Smooth muscle cell (in vitro differentiated cells): ENCODE measurements at regions not wholly inside any gene's neighbourhood (a gene's known extent, or its start where the extent isn't known, plus 50 kb on each side); places are given as distances from the start of the nearest gene placed in this dataset.

ENCODE experiments used
- DNase-seq: peaks from one replicate; lab custom pipeline; 2025; ENCODE audit not compliant: unreplicated experiment; lab: John Stamatoyannopoulos, UW
- H2AFZ ChIP-seq: fragments of 200-600 bp; sonication (generic); 2 replicates; pipeline ENCODE4 v1.6.0; 2016; ENCODE audit warnings: antibody characterized with exemption, low read depth, mild to moderate bottlenecking
- H3F3A ChIP-seq: fragments of 200-600 bp; sonication (generic); 2 replicates; pipeline ENCODE4 v1.6.0; 2017; ENCODE audit warnings: antibody characterized with exemption, low read depth
- H3K27ac ChIP-seq: fragments of 200-600 bp; sonication (generic); 2 replicates; pipeline ENCODE4 v1.5.1; 2016; ENCODE audit warnings: low read depth, mild to moderate bottlenecking
- H3K27me3 ChIP-seq: fragments of 200-600 bp; sonication (generic); 2 replicates; pipeline ENCODE4 v1.6.1; 2016; ENCODE audit warnings: low read depth, mild to moderate bottlenecking
- H3K36me3 ChIP-seq: fragments of 200-600 bp; sonication (generic); 2 replicates; pipeline ENCODE4 v1.5.1; 2016; ENCODE audit warnings: low read depth
- H3K4me1 ChIP-seq: fragments of 200-600 bp; sonication (generic); 2 replicates; pipeline ENCODE4 v1.5.1; 2016; ENCODE audit warnings: low read depth
- H3K4me2 ChIP-seq: fragments of 200-600 bp; sonication (generic); 2 replicates; pipeline ENCODE4 v1.6.0; 2016; ENCODE audit warnings: mild to moderate bottlenecking
- H3K4me3 ChIP-seq: fragments of 200-600 bp; sonication (generic); 2 replicates; pipeline ENCODE4 v1.5.1; 2016; ENCODE audit warnings: mild to moderate bottlenecking
- H3K79me2 ChIP-seq: fragments of 200-600 bp; sonication (generic); 2 replicates; pipeline ENCODE4 v1.6.0; 2016; ENCODE audit warnings: low read depth, mild to moderate bottlenecking
- H3K9ac ChIP-seq: fragments of 200-600 bp; sonication (generic); 2 replicates; pipeline ENCODE4 v1.6.0; 2016; ENCODE audit warnings: low read depth
- H3K9me3 ChIP-seq: fragments of 200-600 bp; sonication (generic); replicated peaks from 2 replicates; pipeline ENCODE4 v1.5.1; 2016; ENCODE audit warnings: low read depth
- H4K20me1 ChIP-seq: fragments of 200-600 bp; sonication (generic); 2 replicates; pipeline ENCODE4 v1.6.0; 2016; ENCODE audit warnings: low read depth
- WGBS: methylation state at CpG from one replicate; pipeline ENCODE4 v1.1.7; 2016; ENCODE audit warnings: low lambda C conversion rate; 5-methylcytosine and 5-hydroxymethylcytosine counted together
- TF ChIP-seq, protein P1 (sequence below): fragments of 200-600 bp; sonication (generic); IDR thresholded peaks from 2 replicates; pipeline ENCODE4 v1.5.1; 2017; ENCODE audit warnings: borderline replicate concordance, mild to moderate bottlenecking, antibody characterized with exemption; ENCODE audit not compliant: insufficient read depth, poor library complexity, severe bottlenecking

DNA sequence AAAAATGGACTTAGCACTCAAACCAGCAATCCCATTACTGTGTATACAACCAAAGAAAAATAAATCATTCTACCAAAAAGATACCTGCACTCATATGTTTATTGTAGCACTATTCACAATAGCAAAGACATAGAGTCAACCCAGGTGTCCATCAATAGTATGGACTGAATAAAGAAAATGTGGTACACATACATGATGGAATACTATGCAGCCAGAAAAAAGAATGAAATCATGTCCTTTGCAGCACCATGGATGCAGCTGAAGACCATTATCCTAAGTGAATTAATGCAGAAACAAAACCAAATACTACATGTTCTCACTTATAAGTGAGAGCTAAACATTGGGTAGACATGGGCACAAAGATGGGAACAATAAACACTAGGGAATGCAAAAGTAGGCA is 236.8 kb upstream of the POU5F2 start:
- Histone ChIP-seq H3F3A (no peaks in the 10 kb centered on the region), H3K27ac (no peak overlapping the region)
- no peak for DNase-seq

DNA sequence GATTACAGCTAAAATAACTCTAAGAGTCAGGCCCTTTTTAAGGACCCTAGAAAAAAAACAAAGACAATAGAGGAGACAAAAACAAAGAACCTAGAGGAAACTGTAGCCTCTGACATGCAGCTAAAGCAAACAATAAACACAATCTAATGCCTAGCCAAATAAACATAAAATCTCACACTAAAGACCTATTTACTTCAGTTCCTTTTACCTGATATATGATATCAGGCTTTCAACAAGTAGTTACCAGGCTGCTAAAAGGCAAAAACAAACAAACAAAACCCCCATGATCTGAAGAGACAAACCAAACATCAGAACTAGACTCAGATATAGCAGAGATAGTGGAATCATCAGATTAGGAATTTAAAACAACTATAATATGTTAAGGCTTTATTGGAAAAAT is 226.5 kb upstream of the POU5F2 start:
- Histone ChIP-seq H4K20me1 (no peaks in the 10 kb centered on the region), H3K9ac (no peak overlapping the region), H3K36me3 (no peaks in the 10 kb centered on the region), H3K4me2 (no peak overlapping the region), H3F3A (no peaks in the 10 kb centered on the region), H3K9me3 (no peaks in the 10 kb centered on the region), H2AFZ (no peak overlapping the region), H3K27me3 (no peaks in the 10 kb centered on the region), H3K27ac (no peak overlapping the region), H3K4me3 (no peak overlapping the region), H3K4me1 (peaks cover 6% of the 10 kb centered on the region), H3K79me2 (no peaks in the 10 kb centered on the region)
- no peak for DNase-seq
- TF ChIP-seq, protein P1, sequence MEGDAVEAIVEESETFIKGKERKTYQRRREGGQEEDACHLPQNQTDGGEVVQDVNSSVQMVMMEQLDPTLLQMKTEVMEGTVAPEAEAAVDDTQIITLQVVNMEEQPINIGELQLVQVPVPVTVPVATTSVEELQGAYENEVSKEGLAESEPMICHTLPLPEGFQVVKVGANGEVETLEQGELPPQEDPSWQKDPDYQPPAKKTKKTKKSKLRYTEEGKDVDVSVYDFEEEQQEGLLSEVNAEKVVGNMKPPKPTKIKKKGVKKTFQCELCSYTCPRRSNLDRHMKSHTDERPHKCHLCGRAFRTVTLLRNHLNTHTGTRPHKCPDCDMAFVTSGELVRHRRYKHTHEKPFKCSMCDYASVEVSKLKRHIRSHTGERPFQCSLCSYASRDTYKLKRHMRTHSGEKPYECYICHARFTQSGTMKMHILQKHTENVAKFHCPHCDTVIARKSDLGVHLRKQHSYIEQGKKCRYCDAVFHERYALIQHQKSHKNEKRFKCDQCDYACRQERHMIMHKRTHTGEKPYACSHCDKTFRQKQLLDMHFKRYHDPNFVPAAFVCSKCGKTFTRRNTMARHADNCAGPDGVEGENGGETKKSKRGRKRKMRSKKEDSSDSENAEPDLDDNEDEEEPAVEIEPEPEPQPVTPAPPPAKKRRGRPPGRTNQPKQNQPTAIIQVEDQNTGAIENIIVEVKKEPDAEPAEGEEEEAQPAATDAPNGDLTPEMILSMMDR: no peak

More for the DNA sequence above, 236.8 kb upstream of the POU5F2 start:
- Histone ChIP-seq H3K9me3 (peaks cover 15% of the 10 kb centered on the region), H4K20me1 (no peaks in the 10 kb centered on the region), H3K27me3 (no peaks in the 10 kb centered on the region), H2AFZ (no peak overlapping the region), H3K9ac (no peak overlapping the region), H3K36me3 (peaks cover 8% of the 10 kb centered on the region), H3K4me1 (no peaks in the 10 kb centered on the region), H3K79me2 (no peaks in the 10 kb centered on the region), H3K4me3 (no peak overlapping the region), H3K4me2 (no peak overlapping the region)
- TF ChIP-seq, protein P1: no peak

DNA sequence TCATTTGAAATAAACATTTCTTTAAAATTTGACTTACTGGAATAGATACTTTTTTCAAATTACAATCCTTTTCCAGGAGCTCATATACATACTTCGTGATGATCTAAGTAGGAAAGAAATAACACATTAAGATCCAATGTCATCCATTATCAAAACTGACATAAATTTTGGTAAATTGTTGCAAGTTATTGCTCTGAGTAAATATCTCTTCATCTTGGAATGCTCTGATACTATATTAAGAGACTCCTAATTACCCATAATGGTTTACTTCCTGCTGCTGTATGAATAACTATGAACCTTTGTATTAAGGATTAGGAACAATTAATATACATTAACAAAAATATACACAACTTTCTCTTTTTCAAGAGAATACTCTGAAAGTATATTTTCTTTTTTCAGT is 223.0 kb upstream of the POU5F2 start:
- 91% methylated on average over 1 of the region's 1 CpG for WGBS
- Histone ChIP-seq H3K9ac (no peak overlapping the region), H3F3A (no peaks in the 10 kb centered on the region)

DNA sequence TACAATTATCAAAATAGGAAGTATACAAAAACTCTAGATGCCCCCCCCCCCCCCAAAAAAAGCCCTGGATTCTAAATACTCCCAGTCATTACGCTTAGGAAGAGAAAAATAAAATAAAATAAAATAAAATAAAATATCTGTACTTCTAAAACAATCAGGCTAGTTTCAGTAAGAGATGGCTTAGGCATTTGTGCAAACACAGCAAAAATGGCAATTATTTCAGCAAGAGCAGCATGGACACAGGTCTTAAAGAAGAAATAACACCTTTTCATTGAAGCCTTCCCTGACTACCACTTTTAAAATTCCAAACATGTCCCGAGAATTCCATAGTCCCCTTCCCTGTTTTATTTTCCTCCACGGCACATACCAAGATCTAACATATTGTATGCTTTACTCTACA is 218.6 kb upstream of the POU5F2 start:
- Histone ChIP-seq H3F3A (no peaks in the 10 kb centered on the region), H3K9ac (no peak overlapping the region), H3K27ac (no peak overlapping the region), H2AFZ (no peak overlapping the region), H3K27me3 (no peaks in the 10 kb centered on the region), H3K9me3 (no peaks in the 10 kb centered on the region), H3K4me3 (no peak overlapping the region), H3K79me2 (no peaks in the 10 kb centered on the region), H3K4me1 (no peaks in the 10 kb centered on the region), H3K36me3 (no peaks in the 10 kb centered on the region), H4K20me1 (no peaks in the 10 kb centered on the region), H3K4me2 (no peak overlapping the region)
- 98% methylated on average over 3 of the region's 3 CpGs for WGBS
- DNase-seq: no peak
- TF ChIP-seq, protein P1: no peak

More for the DNA sequence above, 223.0 kb upstream of the POU5F2 start:
- no peaks in the 10 kb centered on the region for H3K27me3 ChIP-seq
- H3K9me3 ChIP-seq: no peaks in the 10 kb centered on the region
- no peak overlapping the region for H3K4me2 ChIP-seq
- no peaks in the 10 kb centered on the region for H4K20me1 ChIP-seq
- peaks cover 6% of the 10 kb centered on the region for H3K4me1 ChIP-seq
- H2AFZ ChIP-seq: no peak overlapping the region
- H3K27ac ChIP-seq: no peak overlapping the region
- TF ChIP-seq, protein P1: no peak
- no peaks in the 10 kb centered on the region for H3K79me2 ChIP-seq
- H3K4me3 ChIP-seq: no peak overlapping the region
- no peaks in the 10 kb centered on the region for H3K36me3 ChIP-seq
- DNase-seq: no peak
